Astrocyte (in vitro differentiated cells and primary cell): ENCODE measurements at regions not wholly inside any gene's neighbourhood (a gene's known extent, or its start where the extent isn't known, plus 50 kb on each side); places are given as distances from the start of the nearest gene placed in this dataset.

Source experiments
- EZH2 ChIP-seq: IDR thresholded peaks from 2 replicates; pipeline ENCODE4 v1.6.1; 2012; ENCODE audit warnings: mild to moderate bottlenecking, low read length, inconsistent platforms; ENCODE audit not compliant: insufficient read depth
- TF ChIP-seq, protein P1 (sequence below): IDR thresholded peaks from 2 replicates; pipeline ENCODE4 v1.5.1; 2011; ENCODE audit warnings: low read depth, mild to moderate bottlenecking, inconsistent platforms, low read length, moderate library complexity; ENCODE audit not compliant: insufficient read depth

DNA sequence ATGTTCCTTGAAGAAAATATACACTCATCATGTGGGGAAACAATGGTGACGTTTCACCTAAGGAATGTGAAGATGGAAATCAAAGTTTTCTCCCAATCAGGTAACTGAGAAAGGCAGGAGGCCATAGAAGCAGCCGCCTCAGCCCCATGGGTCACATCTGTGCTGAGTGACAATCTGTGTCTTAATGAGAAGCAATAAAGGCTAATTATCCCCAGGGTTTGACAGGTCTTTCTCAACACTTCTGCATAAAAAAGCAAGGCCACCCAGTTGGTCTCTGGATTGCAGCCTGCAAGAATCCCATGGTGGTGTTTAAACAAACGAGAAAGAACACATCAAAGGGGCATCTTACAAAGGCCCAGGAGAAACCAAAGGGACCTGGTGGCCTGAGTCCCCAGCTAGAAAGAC is 91.1 kb upstream of the TNS3 start:
- TF ChIP-seq EZH2 = no peak
- TF ChIP-seq, protein P1, sequence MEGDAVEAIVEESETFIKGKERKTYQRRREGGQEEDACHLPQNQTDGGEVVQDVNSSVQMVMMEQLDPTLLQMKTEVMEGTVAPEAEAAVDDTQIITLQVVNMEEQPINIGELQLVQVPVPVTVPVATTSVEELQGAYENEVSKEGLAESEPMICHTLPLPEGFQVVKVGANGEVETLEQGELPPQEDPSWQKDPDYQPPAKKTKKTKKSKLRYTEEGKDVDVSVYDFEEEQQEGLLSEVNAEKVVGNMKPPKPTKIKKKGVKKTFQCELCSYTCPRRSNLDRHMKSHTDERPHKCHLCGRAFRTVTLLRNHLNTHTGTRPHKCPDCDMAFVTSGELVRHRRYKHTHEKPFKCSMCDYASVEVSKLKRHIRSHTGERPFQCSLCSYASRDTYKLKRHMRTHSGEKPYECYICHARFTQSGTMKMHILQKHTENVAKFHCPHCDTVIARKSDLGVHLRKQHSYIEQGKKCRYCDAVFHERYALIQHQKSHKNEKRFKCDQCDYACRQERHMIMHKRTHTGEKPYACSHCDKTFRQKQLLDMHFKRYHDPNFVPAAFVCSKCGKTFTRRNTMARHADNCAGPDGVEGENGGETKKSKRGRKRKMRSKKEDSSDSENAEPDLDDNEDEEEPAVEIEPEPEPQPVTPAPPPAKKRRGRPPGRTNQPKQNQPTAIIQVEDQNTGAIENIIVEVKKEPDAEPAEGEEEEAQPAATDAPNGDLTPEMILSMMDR = no peak
